ENCODE measurements at regions not wholly inside any gene's neighbourhood (a gene's known extent, or its start where the extent isn't known, plus 50 kb on each side); places are given as distances from the start of the nearest gene placed in this dataset.

DNA sequence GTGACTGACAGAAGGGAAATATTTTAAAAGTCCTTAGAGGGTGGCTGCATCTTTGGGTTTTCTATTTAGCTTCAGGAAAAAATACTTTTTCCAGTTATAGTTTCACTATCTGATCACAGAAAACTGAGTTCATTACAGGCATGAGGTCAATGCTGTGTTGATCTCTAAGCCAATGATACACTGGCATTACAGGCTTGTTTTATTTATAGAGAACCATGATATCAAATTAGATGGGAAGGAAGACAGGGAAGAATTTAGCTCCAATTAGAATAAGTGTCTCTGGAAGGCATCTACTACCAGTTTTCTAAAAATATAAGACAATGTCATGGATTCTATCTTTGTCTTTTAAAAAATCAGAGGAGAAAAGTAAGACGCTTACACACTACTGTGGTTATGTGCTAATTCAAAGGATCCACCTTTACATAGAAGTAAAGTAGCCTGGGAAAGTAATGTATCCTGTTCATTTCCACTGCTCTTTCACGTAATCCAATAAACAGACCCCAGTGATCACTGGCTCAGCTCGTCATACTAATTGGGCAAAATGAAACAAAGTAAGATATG, 344.5 kb upstream of the PPARGC1A start:
- H3K4me3 ChIP-seq (ENCODE audit: low read depth, low read length): no peak overlapping the region
- TF ChIP-seq, protein P1, sequence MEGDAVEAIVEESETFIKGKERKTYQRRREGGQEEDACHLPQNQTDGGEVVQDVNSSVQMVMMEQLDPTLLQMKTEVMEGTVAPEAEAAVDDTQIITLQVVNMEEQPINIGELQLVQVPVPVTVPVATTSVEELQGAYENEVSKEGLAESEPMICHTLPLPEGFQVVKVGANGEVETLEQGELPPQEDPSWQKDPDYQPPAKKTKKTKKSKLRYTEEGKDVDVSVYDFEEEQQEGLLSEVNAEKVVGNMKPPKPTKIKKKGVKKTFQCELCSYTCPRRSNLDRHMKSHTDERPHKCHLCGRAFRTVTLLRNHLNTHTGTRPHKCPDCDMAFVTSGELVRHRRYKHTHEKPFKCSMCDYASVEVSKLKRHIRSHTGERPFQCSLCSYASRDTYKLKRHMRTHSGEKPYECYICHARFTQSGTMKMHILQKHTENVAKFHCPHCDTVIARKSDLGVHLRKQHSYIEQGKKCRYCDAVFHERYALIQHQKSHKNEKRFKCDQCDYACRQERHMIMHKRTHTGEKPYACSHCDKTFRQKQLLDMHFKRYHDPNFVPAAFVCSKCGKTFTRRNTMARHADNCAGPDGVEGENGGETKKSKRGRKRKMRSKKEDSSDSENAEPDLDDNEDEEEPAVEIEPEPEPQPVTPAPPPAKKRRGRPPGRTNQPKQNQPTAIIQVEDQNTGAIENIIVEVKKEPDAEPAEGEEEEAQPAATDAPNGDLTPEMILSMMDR (conservative IDR thresholded peaks at IDR 0.05; ENCODE audit: low read depth, low read length): no peak
- no peak for DNase-seq (ENCODE audit: low read depth)

DNA sequence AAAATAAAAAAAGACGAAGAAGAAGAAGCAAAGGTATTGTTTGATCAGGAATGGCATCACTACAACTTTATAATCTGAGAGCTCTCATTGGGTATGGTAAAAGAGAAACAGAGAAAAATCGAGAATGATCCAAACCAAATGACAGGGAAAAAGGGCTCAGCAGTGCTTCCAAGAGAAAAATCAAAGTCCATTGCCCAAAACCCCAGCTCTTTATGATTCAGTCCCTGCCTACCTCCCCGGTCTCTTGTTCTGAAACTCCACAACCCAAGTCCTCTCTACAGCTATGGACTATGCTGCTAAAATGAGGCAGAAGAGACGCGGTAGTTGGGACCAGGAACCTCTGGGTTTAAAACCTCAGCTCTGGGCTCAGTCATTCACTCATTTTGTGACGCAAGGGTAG, 341.1 kb upstream of the PPARGC1A start:
- DNase-seq (ENCODE audit: low read depth): no peak
- TF ChIP-seq, protein P1 (conservative IDR thresholded peaks at IDR 0.05; ENCODE audit: low read depth, low read length): no peak
- no peak overlapping the region for H3K4me3 ChIP-seq (ENCODE audit: low read depth, low read length)

DNA sequence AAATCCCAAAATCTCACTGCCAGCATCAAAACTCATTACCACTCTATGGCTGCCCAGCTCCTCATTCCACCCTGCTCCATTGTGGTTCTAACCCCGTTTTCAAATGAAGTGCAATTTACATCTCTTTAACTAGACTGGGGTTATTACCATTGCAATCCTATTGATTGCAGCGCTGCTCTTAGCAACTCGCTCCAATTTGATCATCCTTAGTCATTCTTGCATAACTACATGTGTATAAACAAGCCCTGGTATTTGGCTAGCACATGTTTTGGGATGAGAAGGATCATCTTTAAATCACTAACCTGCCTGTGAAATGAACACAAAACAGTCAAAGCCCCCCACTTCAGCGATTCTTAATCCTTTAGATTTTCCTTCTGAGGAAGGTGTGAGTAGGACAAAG, 340.1 kb upstream of the PPARGC1A start:
- no peak overlapping the region for H3K4me3 ChIP-seq (ENCODE audit: low read depth, low read length)
- TF ChIP-seq, protein P1 (conservative IDR thresholded peaks at IDR 0.05; ENCODE audit: low read depth, low read length): no peak
- no peak for DNase-seq (ENCODE audit: low read depth)

DNA sequence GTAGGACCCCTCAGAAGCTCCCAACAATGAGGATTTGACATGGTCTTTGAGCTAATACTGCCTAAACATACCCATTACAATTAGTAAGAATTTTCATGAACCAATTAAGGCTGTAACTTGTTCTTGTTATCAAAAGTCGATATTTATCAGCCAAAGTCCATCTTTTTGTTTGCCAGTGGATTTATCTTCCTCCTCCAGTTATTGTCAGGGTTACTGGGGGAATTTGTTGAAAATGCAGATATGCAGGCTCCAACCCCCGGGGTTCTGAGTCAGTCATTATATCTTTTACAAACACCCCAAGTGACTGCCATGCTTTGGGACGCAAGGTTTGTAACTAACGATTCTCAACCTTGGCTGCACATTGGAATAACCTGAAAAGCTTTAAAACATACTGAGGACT, 338.8 kb upstream of the PPARGC1A start:
- DNase-seq (ENCODE audit: low read depth): no peak
- H3K4me3 ChIP-seq (ENCODE audit: low read depth, low read length): no peak overlapping the region
- TF ChIP-seq, protein P1 (conservative IDR thresholded peaks at IDR 0.05; ENCODE audit: low read depth, low read length): no peak

DNA sequence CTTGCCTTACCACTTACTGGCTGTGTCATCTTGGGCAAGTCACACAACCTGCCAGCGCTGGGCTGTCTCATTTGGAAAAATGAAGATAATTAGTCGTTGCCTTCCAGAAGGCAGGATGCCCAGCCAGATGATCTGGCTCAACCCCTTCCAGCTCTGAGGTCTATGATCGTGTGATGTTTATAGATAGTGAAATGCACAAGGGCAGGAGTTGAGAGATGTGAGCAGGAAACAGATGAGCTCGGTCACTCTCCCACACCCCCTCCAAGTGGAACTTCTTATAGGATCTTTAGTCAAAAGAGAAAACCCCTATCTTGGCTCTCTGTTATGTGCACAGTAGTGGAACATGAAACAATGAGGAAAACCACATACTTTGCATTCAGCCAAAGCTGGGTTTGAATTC, 336.8 kb upstream of the PPARGC1A start:
- no peak overlapping the region for H3K4me3 ChIP-seq (ENCODE audit: low read depth, low read length)
- TF ChIP-seq, protein P1 (conservative IDR thresholded peaks at IDR 0.05; ENCODE audit: low read depth, low read length): no peak
- DNase-seq (ENCODE audit: low read depth): no peak

DNA sequence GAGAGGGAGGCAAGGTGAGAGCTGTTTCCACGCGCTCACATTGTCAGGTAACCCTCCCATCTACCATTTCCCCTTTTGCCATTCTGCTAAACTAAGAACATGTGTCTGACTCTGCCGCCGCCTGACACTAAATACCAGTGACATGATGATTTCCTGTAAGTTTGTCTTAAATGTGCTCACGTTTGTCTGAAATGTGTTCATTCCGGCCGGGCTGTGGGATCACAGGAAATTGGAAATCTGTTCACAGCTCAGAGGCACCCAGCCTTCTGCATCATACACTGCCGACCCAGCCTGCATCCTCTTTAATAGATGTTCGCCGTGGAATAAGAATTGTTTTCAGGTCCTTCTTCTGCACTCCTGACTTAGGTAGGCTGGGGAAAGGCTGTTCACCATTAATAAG, 336.2 kb upstream of the PPARGC1A start:
- H3K4me3 ChIP-seq (ENCODE audit: low read depth, low read length): no peak overlapping the region
- peak; percentile 11 for DNase-seq (ENCODE audit: low read depth)
- TF ChIP-seq, protein P1 (conservative IDR thresholded peaks at IDR 0.05; ENCODE audit: low read depth, low read length): no peak

DNA sequence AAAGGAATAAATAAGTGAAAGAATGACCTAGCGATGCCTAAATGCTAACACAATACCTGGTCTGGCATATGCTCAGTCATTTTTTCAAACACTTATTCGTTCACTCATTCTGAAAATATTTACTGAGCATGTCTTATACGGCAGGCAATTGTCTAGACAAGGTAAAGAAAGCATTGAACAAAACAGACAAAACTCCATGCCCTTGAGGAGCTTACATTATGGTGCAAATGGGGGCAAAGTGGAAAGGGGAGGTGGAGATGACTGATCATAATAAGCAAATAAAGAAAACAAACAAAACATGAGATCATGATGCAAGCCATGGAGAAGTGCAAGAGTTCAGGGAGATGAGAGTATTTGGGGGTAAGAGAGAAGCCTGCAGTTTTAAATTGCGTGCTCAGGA, 334.6 kb upstream of the PPARGC1A start:
- DNase-seq (ENCODE audit: low read depth): no peak
- H3K4me3 ChIP-seq (ENCODE audit: low read depth, low read length): no peak overlapping the region
- TF ChIP-seq, protein P1 (conservative IDR thresholded peaks at IDR 0.05; ENCODE audit: low read depth, low read length): no peak

Data from choroid plexus epithelial cell (primary cell).